HG03060 (cell line): ENCODE measurements at regions not wholly inside any gene's neighbourhood (a gene's known extent, or its start where the extent isn't known, plus 50 kb on each side); places are given as distances from the start of the nearest gene placed in this dataset.

Experiments used
- ATAC-seq: cut with Tn5 transposase; IDR thresholded peaks from one replicate; pipeline ENCODE4 v1.9.1; 2021; ENCODE audit warnings: low read depth, moderate number of reproducible peaks; ENCODE audit not compliant: unreplicated experiment

GRCh38 chr1:164466001-164466421 is 93.0 kb upstream of the PBX1 start:
- no peak for ATAC-seq

GRCh38 chr1:164466429-164466828 is 92.6 kb upstream of the PBX1 start:
- ATAC-seq: no peak

GRCh38 chr1:164470996-164471395 is 88.0 kb upstream of the PBX1 start:
- ATAC-seq: no peak

GRCh38 chr1:164472841-164473240 is 86.1 kb upstream of the PBX1 start:
- no peak for ATAC-seq

- ATAC-seq: no peak
Observed at GRCh38 chr1:164473544-164473943, 85.4 kb upstream of the PBX1 start.

GRCh38 chr1:164475834-164476233 is 83.2 kb upstream of the PBX1 start:
- no peak for ATAC-seq

DNA sequence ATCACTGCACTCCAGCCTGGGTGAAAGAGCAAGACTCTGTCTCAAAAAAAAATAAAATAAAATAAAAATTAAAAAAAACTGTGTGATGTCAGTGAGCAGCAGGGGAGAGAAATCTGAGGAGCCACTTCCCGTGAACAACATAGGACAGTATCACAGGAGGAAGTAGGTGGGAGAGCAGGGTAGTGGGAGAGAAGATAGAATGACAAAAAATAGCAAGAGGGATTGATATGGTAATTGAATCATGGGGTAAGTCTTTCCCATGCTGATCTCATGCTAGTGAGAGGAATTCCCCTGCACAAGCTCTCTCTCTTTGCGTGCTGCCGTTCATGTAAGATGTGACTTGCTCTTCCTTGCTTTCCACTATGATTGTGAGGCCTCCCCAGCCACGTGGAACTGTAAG is 81.6 kb upstream of the PBX1 start:
- no peak for ATAC-seq

GRCh38 chr1:164479242-164479641 is 79.7 kb upstream of the PBX1 start:
- no peak for ATAC-seq

DNA sequence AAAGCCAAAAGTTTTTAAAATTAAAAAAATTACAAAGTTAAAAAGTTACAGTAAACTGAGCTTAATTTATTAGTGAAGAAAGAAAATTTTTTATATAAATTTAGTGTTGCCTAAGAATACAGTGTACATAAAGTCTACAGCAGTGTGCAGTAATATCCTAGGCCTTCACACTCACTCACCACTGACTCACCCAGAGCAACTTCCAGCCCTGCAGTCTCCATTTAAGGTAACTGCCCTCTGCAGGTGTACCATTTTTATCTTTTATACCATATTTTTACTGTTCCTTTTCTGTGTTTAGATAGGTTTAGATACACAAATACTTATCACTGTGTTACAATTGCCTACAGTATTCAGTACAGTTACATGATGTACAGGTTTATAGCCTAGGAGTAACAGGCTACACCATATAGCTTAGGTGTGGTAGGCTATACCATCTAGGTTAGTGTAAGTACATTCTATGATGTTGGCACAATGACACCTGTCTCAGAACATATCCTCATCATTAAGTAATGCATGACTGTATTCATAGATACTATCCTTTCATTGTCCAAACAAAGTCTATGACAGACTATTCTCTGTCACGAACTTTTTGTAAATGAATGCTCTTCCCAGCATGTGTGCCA is 78.6 kb upstream of the PBX1 start:
- no peak for ATAC-seq

DNA sequence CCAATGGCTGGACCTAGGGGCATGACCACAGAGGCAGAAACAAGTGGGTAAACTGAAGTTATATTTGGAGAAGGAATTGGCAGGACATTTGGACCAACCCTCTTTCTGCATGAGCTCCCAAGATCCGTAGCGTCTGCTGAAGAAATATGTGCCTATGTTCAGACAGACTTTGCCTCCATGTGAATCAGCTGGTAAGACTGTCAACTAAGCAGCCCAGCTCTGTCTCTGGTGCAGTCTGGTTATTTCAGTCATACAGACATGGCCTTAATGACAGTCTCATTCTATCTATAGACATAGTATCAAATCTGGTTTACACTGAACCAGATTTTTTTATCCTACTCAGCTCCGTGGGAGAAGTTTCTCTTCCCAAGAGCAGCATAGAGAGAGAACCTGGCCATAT is 63.1 kb upstream of the PBX1 start:
- no peak for ATAC-seq

GRCh38 chr1:164498792-164499191 is 60.2 kb upstream of the PBX1 start:
- no peak for ATAC-seq

- ATAC-seq: no peak
Observed at GRCh38 chr1:164504749-164505148, 54.2 kb upstream of the PBX1 start.
